Activated CD4-positive, alpha-beta T cell treated with anti-CD3 and anti-CD28 coated beads for 1 hour (primary cell): ENCODE measurements at regions not wholly inside any gene's neighbourhood (a gene's known extent, or its start where the extent isn't known, plus 50 kb on each side); places are given as distances from the start of the nearest gene placed in this dataset.

ENCODE experiments used
- DNase-seq: peaks from one replicate; pipeline ENCODE4 v3.0.0-alpha.2; 2020

DNA sequence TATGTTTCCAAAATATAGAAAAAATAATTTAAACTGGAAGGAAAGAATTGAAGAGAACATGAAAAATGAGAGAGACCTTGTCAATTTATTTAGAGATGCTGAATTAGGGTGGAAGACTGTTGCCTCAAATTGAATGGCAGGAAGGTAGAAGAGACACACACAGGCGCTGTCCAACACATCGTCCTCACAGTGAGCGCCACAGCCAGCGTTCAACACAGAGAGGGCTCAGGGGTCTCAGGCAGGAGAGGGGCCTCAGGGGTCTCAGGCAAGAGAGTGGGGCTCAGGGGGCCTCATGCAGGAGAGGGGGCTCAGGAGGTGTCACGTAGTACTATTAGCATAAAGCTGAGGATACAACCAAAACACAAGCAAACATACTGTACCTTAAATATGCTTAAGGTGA lies 65.7 kb downstream of the TMEM18 start:
- no peak for DNase-seq

DNA sequence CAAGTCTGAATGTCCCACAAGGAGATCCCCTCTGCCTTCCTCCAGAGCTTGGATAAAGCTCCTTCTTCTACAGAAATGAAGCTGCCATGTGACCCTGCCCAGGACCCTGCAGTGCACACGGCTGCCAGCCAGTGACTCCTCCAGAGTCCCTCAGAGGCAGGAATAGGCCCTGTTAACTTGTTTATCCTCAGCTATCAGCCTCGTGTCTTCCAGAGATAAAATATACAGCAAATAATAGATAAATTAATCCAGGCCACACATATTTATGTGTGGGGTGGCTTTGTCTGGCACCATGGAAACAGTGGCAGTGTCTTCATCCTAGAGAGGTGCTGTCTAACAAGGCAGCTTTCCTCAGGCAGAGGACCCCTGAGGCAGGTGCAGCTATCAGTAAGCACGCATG lies 66.7 kb downstream of the TMEM18 start:
- DNase-seq, result no peak

DNA sequence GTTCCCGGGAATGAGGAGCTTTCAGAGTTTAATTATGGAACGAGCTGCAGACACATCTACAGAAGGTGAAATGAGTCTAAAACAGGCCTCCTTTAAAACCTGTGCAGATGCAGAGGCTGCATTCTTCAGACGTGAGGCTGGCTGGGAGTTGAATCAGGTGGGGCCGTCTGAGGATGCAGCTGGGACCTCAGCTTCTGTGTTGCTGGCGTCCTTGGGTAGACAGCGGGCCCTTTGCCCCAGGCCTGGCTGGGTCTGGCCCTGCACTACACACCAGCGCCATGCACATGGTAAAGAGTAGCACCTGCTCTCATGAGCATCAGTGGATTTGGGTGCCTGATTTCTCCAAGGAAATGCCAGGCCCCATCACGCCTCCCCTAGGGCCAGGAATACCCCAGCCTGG lies 67.3 kb downstream of the TMEM18 start:
- DNase-seq, result no peak

DNA sequence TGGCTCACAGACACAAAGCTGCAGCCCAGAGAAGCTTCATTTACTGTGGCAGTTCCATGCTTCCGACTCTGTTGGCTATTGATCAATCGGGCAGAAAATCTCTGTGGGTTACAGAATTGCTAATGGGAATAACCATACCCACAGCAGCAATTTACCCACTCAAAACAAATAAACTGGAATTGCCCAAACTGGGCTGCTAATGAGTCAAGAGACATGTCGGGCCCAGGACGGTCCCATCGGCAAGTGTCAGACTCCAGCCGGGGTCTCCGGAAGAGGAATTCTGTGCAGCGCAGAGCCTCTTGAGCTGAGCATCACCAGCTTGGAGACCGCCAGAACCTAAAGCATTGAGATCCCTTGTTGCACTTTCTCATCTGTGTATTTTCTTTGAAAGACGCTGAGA lies 67.8 kb downstream of the TMEM18 start:
- no peak for DNase-seq

DNA sequence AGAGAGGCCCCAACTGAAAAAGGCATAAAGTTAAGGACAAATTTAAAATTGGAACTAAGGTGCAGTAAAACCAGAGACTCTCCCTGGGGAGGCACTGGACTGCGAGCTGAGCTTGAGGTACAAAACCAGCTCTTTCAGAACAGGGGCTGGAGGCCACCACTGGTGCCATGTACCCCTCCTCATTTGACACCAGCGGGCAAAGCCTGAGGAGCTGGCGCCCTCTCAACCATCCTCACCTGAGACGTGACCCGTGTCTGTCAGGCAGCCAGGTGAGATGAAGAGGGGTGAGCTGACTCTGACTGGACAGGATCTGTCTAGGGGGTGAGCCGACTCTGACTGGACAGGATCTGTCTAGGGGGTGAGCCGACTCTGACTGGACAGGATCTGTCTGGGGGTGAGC lies 68.5 kb downstream of the TMEM18 start:
- DNase-seq, result no peak

DNA sequence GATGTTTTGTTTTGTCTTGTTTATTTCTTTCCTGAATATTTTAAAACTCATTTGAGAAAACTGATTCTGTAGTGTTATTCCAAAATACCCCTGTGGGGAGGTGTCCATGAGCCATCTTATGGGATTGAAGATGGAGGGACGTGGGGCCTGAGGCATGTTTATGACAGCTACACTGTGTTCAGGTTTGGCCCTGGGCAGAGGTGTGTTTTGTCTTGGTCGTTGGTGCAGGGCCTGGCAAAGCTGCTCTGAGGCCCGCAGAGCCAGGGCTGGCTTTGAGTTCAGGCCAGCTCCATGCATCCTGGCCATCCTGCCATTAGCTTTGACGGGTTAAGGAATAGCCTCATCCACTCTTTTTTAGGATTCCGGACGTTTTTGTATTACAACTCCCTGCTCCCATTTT lies 68.9 kb downstream of the TMEM18 start:
- DNase-seq, result no peak

DNA sequence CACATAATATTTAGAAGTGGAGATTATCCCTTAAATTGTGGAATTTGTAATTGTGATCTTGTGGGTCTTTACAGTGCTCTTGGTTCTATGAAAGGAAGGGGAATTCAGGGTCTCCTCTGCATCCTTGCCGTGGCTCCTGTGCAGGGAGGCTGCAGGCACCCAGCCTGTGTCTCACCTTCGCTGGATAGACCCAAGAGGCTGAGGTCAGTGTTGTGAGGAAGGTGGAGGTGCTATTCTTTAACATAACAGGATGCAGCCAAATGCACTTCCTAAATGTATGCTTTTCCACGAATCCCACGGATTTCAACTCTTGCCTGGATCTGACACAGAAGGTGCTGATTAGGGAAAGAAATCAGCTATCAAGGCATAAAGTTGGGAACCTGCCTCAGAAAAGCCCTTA lies 69.5 kb downstream of the TMEM18 start:
- no peak for DNase-seq

DNA sequence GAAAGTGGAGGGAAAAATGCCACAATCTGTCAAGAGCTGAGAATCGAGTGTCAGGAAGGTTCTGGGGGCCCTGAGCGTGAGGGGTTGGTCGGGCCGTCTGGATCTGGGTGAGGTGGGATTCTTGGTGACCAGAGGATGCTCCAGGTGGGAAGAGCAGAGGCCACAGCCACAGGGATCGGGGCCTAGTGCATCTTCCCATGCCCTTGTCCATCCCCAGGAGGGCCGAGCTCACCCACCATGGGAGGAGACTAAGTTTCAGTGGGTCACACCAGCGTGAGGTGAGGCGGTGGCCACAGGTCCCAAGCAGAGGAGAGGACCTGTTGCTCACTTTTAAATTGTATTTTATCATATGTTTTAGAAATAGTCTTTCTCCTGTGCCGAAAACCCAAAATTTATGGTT lies 70.0 kb downstream of the TMEM18 start:
- no peak for DNase-seq

DNA sequence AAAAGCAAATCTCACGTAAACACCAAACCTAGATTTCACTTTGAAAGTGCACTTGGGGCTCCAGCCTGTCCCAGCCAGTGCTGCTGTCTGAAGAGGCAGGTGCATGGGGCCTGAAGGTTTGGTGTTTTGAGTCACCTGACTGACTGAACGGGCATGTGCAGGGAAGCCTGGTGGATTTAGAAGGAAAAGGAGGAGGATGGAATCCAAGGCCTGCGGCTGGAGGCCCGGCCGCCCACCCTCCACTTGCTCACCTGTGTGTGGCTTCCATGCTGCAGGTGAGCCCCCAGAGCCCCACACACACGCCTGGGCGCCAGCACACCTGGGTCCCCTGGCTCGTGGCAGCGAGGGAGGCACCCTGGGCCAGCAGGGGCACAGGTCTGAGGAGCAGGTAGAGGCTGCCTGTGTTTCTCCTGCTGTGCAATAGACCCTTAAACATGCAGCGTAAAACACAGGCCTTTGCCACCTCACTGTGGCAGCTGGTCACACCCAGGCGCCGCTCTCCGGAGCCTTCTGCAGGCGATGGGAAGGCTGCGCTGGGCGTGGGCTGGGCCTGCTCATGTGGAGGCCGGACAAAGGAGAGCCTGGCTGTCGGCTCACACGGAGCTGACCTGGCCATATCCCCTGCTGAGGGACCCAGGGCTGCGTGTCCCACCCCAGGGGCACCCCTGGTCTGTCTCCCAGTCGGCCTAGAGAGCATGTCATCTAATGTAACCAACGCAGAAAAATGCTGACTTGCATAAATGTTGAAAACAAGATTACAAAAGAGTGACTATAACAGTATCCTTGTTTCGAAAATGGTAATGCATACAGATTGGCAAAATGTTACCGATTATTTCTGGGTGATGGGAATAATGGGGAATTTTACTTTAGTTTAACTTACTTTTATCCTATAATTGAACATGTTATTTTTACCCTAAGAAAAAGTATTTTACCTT lies 71.3 kb downstream of the TMEM18 start:
- DNase-seq, result no peak

DNA sequence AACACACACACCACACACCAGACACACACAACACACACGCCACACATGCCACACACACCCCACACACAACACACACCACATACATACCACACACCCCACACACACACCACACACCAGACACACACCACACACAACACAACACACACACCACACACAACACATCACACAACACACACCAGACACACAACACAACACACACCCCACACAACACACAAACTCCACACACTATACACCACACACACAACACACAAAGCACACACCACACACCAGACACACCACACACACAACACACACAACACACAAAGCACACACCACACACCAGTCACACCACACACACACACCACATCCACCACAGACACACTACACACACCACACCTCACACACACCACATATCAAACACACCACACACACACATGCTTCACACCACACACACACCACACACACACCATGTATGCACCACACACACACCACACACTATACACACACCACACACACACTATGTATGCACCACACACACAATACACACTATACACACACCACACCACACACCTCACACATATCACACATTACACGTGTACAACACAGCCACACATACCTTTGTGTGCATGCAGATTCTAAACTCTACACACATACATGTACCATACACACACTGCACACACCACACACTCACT lies 72.2 kb downstream of the TMEM18 start:
- no peak for DNase-seq

DNA sequence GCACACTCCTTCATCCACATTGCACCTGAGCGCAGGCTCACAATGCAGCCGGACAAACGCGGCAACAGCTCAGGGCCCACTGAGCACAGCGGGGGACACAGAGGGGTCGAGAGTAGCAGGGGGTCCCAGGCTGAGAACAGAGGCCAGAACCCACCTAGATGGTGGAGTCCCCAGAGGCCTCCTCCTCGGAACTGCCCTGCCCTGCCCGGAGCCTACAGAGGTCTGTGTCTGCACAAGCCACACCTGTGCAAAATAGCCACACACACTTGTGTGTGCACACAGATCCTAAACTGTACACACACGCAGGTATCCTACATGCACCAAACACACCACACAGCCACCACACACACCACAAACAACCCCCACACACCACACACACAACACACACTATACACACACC lies 72.8 kb downstream of the TMEM18 start:
- no peak for DNase-seq

DNA sequence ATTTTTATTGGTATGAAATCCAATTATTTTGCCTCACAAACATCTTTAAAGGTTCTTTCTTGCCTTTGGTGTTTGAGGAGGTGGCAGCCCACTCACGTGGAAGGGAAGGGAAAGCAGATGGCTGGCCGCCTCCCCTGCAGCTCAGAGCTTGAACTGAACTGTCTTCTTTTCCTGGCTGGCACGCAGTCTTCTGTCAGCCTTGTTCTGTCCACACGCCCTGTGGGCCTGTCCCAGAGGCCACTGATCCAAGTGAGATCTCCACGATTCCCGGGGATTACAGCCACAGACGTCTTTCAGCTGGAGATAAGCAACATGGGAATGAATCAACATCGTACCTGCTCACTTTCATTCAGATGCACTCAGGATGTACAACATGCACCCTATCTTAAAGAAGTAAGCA lies 73.3 kb downstream of the TMEM18 start:
- no peak for DNase-seq

DNA sequence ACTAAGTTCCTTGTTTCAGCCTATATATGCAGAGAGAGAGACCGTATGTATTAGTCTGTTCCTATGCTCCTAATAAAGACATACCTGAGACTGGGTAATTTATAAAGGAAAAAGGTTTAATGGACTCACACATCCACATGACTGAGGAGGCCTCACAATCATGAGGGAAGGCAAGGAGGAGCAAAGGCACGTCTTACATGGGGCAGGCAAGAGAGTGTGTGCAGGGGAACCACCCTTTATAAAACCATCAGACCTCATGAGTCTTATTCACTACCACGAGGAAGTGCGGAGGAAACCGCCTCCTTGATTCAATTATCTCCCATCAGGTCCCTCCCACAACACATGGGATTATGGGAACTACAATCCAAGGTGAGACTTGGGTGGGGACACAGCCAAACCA lies 73.8 kb downstream of the TMEM18 start:
- DNase-seq, result no peak

DNA sequence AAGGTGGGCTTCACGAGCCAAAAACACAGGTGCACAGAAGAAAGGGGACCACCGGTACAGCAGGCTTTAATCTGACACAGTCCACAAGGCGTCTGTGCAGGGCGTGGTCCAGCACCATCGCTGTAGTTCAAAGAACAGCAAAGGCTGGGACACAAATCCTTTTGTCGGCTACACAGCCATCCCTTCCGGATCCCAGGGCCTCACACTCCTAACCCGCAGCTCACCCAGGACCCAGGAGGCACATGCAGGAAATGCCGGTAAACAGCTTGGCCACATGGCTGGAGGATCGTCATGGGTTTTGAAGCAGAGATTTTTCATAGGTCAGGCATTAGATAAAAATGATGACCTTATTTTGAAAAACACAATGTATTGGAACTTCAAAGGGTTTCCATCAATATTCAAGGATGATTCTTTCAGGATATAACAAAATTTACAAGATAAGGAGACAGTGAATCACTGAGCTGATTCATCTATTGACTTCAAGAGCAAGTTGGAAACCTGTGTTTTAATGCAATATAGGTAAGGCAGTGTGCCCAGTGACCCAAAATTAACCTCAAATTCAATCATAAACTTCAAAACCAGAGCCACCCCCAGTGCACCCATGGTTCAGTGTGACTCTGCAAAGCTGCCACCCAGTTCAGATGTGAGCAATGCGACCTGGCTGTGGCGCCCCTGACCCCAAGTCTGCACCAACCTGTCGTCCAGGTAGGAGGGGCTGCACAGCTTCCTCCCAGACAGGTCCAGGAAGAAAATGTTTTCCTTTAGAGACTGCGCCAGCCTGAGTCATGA lies 74.4 kb downstream of the TMEM18 start:
- DNase-seq, result no peak

DNA sequence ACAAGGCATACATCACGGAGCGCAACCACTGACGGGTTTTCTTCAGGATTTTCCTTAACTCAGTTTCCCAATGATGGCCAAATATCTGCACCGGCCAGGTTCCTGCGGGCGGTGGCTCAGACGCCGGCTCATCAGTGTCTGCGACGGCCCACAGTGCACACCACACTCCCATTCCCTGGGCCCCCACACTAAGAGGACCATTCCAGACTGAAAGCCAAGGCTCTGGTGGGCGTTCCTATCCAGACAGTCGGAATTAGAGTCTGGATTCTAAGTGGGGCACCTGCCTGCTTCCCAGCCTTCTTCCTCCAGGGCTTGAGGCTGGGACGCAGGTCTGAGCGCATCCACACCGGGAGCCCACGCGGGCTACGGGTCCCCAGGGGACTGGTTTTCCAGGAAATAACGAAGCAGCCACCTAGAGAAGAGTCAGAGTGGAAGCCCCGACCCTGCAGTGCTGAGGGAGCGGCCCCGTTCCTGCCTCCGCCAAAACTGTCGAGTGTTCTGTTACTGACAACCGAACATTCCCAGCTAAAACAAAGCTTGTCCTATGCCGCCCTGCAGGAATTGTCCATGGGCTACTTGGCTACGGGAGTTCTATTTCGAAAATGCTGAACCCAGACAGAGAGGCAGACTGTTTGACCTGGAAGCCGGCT lies 75.3 kb downstream of the TMEM18 start:
- DNase-seq, result no peak

DNA sequence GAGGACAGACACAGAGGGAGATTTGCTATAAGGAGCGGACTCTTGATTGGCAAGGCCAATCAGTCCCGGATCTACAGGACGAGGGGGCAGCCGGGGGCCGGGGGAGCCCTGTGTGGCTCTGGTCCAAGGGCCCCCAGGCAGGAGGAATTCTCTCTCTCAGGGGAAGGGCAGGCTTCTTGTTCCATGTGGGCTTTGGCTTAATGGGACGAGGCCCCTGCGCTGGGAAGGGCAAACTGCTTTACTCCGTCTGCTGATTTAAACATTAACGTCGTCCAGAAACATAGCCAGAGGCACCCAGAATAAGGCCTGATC lies 75.9 kb downstream of the TMEM18 start:
- no peak for DNase-seq

DNA sequence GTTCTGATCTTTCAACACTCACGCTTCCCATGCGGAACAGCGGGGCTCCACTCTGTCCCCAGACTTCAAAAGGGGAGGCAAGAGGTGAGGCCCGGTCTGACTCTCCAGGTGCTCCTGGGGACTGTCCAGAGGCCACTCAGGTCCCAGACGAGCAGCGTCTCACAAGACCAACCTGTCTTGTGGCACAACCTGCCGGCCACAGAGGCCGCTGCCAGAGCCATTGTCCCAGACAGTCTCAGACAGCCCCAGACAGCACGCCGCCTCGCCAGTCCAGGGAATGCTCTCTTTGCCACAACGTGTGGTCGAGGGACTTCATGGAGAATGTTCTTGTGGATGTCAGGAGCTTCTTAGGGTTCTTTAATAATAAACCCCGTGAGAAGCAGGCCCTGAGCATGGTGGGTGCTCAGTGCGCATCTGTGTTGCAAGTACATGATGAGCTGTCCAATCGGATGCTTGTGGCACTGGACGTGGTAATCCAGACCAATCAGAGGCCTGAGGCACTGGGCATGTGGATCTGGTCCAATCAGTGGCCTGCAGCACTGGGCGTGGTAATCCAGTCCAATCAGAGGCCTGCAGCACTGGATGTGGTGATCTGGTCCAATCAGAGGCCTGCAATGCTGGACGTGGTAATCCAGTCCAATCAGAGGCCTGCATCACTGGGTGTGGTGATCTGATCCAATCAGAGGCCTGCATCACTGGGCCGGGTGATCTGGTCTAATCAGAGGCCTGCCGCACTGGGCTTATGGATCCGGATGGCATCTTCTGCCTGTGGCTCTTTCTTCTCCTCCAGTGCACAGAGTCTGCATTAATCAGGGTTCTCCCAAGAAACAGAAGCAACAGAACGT lies 76.4 kb downstream of the TMEM18 start:
- DNase-seq, result no peak

DNA sequence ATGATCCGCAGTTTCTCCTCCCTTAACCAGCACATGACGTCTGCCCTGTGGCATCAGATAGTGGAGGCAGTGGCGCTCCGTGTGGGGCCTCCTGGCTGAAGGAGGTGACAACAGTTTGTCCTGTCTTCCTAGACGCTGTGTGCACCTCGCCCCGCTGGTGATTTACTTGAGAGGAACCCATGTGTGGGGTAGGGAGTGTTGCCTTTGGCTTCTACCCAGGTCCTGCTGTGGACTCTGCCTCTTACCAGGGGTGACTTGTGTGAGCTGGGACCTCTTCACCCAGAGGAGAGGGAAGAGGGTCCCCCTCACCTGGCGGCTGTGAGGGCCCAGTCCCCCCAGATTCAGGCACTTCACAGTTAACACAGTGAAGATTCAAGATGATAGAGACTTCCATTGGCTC lies 77.6 kb downstream of the TMEM18 start:
- DNase-seq, result no peak

DNA sequence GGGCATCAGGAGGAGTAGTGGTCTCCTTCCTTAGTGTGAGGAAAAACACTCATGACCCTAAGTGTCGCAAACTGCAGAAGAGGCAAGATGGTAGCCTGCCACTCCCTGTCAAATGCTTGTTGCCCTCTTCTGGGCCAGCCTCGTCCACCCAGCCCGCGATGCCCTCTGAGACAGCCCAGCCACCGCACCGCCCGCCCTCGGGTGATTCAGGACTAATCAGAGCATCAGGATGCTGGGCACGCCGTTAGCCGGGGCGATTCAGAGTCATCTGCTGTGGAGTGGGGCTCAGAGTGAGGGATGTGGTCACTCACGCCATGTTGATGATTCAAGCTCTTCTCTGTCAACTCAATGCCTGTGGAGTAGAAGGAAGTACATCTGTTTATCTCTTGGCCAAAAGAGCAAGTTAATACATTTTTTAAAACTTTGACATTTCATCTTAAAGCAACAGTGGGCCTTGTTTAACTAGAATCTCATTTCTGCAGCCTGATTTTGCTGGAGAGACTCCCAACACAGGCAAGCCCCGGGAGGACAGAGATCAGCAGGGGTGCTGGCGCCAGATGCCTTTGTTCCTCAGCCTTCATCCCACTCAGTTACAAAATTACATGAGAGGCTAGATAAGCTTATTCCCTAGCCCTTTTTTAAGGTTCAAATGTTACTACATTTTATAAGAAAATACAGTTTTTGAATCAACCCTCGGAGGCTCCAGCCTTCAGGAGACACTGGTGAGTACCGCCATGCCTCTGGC lies 79.0 kb downstream of the TMEM18 start:
- DNase-seq, result no peak

DNA sequence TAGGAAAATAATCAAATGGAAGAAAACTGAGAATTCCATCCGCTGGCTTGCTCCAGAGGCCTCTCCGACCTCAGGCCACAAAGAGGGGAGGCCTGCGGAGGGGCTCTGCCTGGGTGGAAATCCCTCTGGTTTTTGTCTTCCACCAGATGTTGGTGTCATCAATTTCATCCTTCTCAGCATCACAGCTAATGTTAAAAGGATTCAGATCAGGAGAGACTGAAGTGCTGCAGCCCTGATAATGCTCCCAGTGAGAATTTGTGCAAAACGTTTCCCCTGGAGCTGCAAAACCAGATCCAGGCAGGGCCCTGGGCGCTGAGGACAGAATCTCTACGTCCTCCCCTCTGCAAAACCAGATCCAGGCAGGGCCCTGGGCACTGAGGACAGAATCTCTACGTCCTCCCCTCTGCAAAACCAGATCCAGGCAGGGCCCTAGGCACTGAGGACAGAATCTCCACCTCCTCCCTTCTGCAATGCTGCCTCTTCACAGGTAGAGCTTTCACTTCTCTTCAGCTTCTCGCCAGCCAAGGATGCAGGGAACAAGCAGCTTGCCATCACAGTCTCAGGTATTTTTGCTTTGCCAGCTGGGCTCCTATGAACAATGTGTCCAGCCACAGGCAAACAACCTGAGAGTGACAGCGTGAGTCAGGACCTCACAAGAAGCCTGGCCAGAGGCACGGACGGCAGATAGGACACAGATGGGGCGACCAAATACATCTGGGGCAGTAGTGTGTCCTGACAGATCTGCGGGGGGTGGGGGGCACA lies 81.2 kb downstream of the TMEM18 start:
- DNase-seq, result no peak
